Fibroblast of the aortic adventitia (primary cell): ENCODE measurements at regions not wholly inside any gene's neighbourhood (a gene's known extent, or its start where the extent isn't known, plus 50 kb on each side); places are given as distances from the start of the nearest gene placed in this dataset.

Experiments
- DNase-seq: peaks from one replicate; pipeline ENCODE4 v3.0.0-alpha.2; 2010; ENCODE audit warnings: low read depth
- H3K4me3 ChIP-seq: 2 replicates; pipeline ENCODE4 v1.5.1; 2011; ENCODE audit warnings: low read depth, mild to moderate bottlenecking, control low read depth, low read length, moderate library complexity
- CTCF ChIP-seq: IDR thresholded peaks from 2 replicates; pipeline ENCODE4 v1.5.1; 2011; ENCODE audit warnings: mild to moderate bottlenecking, low read length, control low read depth, inconsistent platforms; ENCODE audit not compliant: insufficient read depth

GRCh38 chr16:54780266-54780665 is 150.4 kb upstream of the IRX5 start:
- no peak for DNase-seq
- no peak overlapping the region for H3K4me3 ChIP-seq
- TF ChIP-seq CTCF: no peak

GRCh38 chr16:54779549-54779948 is 151.1 kb upstream of the IRX5 start:
- no peak for TF ChIP-seq CTCF
- no peak overlapping the region for H3K4me3 ChIP-seq
- DNase-seq: no peak

- DNase-seq: no peak
- no peak overlapping the region for H3K4me3 ChIP-seq
- no peak for TF ChIP-seq CTCF
These were observed 155.9 kb upstream of the IRX5 start for GRCh38 chr16:54774768-54775167.

- no peak for DNase-seq
- TF ChIP-seq CTCF: no peak
- no peak overlapping the region for H3K4me3 ChIP-seq
These were observed 158.3 kb upstream of the IRX5 start for GRCh38 chr16:54772400-54772799.

GRCh38 chr16:54766355-54766754 is 164.3 kb upstream of the IRX5 start:
- H3K4me3 ChIP-seq: no peak overlapping the region
- TF ChIP-seq CTCF: no peak
- no peak for DNase-seq

GRCh38 chr16:54750249-54750648 is 180.4 kb upstream of the IRX5 start:
- no peak for DNase-seq
- no peak for TF ChIP-seq CTCF
- H3K4me3 ChIP-seq: no peak overlapping the region

- no peak overlapping the region for H3K4me3 ChIP-seq
- DNase-seq: no peak
- no peak for TF ChIP-seq CTCF
These were observed 182.0 kb upstream of the IRX5 start for GRCh38 chr16:54748611-54749190.
